ENCODE measurements at regions not wholly inside any gene's neighbourhood (a gene's known extent, or its start where the extent isn't known, plus 50 kb on each side); places are given as distances from the start of the nearest gene placed in this dataset.

DNA sequence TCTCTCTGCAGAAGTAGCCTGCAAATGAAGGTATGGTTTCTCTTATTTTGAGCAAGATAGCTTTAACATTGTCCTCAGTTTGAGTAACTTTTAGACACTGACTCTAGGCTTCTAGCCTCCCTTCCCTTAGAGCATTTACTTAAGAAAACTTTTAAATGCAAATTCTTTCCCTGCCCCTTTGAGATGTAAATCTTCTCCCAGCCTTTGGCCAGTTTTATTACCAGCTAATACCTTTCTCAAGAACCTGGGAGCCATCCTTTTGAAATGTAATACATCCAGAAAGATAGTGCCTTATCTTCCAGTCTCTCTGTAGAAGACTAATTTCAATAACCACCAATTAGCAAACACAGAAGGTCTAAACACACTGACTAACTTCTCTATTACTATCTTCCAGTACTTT lies 688.9 kb upstream of the CDH9 start:
- no peak overlapping the region for H3K4me3 ChIP-seq
- H3K27ac ChIP-seq: no peak overlapping the region
- no peaks in the 10 kb centered on the region for H3K4me1 ChIP-seq (ENCODE audit: low read depth)
- TF ChIP-seq, protein P1, sequence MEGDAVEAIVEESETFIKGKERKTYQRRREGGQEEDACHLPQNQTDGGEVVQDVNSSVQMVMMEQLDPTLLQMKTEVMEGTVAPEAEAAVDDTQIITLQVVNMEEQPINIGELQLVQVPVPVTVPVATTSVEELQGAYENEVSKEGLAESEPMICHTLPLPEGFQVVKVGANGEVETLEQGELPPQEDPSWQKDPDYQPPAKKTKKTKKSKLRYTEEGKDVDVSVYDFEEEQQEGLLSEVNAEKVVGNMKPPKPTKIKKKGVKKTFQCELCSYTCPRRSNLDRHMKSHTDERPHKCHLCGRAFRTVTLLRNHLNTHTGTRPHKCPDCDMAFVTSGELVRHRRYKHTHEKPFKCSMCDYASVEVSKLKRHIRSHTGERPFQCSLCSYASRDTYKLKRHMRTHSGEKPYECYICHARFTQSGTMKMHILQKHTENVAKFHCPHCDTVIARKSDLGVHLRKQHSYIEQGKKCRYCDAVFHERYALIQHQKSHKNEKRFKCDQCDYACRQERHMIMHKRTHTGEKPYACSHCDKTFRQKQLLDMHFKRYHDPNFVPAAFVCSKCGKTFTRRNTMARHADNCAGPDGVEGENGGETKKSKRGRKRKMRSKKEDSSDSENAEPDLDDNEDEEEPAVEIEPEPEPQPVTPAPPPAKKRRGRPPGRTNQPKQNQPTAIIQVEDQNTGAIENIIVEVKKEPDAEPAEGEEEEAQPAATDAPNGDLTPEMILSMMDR (IDR thresholded peaks at IDR 0.05; ENCODE audit: low read depth, low read length): no peak
- H3K9me3 ChIP-seq (ENCODE audit: low read depth): no peaks in the 10 kb centered on the region
- no peak for DNase-seq (ENCODE audit: low read depth in 1 of 2, low spot score in 1 of 2)
- H3K27me3 ChIP-seq: no peaks in the 10 kb centered on the region
- H3K36me3 ChIP-seq: no peaks in the 10 kb centered on the region

DNA sequence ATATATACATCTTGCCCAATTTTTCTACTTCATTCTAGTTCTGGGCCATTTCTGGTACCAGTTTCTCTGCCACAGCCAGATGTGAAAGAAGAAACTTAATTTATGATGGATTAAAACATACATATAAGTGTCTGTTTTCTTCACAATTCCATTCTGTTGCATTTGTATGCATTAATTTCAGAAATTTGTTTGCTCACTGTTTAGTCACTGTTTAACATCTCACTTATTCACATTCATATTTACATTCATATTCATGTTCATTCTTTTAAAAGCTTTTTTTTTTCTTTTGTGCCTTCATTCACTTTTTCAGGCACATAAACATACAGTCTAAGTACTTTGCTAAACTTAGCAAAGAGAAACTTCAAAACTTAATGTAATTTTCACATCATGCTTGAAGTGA lies 684.0 kb upstream of the CDH9 start:
- no peaks in the 10 kb centered on the region for H3K36me3 ChIP-seq
- TF ChIP-seq, protein P1 (IDR thresholded peaks at IDR 0.05; ENCODE audit: low read depth, low read length): no peak
- no peaks in the 10 kb centered on the region for H3K27me3 ChIP-seq
- H3K4me1 ChIP-seq (ENCODE audit: low read depth): no peaks in the 10 kb centered on the region
- no peak overlapping the region for H3K27ac ChIP-seq
- no peak overlapping the region for H3K4me3 ChIP-seq
- no peak for DNase-seq (ENCODE audit: low read depth in 1 of 2, low spot score in 1 of 2)
- H3K9me3 ChIP-seq (ENCODE audit: low read depth): no peaks in the 10 kb centered on the region

DNA sequence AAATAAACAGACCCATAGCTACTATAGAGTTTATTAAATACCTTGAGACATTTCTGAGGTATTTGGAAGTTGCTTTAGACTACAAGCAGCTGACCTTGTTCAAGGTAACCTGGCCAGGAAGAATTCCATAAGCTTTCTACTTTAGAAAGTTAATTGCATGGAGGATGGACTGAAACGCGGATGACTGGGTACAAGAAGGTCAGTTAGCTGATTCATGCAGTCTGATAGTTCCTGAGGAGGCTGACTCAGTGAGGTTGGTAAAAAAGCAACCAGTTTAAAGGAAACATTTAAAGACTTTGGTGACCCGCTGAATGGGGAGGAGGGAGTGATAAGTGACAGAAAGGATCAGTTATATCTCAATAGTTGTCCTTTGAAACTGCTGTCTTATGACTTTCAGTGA lies 670.1 kb upstream of the CDH9 start:
- DNase-seq (ENCODE audit: low read depth in 1 of 2, low spot score in 1 of 2): peak in 1 of 2 donors; percentile 11
- Histone ChIP-seq H3K27ac (no peak overlapping the region), H3K9me3 (ENCODE audit: low read depth) (no peaks in the 10 kb centered on the region), H3K36me3 (no peaks in the 10 kb centered on the region), H3K4me3 (no peak overlapping the region), H3K4me1 (ENCODE audit: low read depth) (no peaks in the 10 kb centered on the region), H3K27me3 (no peaks in the 10 kb centered on the region)
- TF ChIP-seq, protein P1 (IDR thresholded peaks at IDR 0.05; ENCODE audit: low read depth, low read length): no peak

DNA sequence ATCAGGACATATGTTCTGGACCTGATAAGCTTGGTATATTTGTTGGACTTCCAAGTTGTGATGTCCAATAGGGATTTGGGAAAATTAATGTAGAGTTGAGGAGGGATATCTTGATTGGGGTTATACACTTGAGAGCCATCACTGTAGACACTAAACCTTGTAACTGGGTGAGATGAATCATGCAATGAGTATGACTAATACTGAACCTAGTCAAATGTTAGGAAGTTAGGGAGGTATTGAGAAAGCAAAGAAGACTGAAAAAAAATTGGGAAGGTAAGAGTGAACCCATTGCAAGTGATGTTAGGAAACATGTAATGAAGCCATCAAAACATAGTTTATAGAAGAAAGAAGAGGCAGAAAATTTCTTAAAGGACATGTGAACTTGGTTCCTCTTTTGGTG lies 668.4 kb upstream of the CDH9 start:
- peaks cover 5% of the 10 kb centered on the region for H3K4me1 ChIP-seq (ENCODE audit: low read depth)
- no peak overlapping the region for H3K4me3 ChIP-seq
- no peak overlapping the region for H3K27ac ChIP-seq
- DNase-seq (ENCODE audit: low read depth in 1 of 2, low spot score in 1 of 2): peak in 1 of 2 donors; percentile 21
- TF ChIP-seq, protein P1 (IDR thresholded peaks at IDR 0.05; ENCODE audit: low read depth, low read length): no peak
- H3K27me3 ChIP-seq: no peaks in the 10 kb centered on the region
- no peaks in the 10 kb centered on the region for H3K9me3 ChIP-seq (ENCODE audit: low read depth)
- H3K36me3 ChIP-seq: no peaks in the 10 kb centered on the region

DNA sequence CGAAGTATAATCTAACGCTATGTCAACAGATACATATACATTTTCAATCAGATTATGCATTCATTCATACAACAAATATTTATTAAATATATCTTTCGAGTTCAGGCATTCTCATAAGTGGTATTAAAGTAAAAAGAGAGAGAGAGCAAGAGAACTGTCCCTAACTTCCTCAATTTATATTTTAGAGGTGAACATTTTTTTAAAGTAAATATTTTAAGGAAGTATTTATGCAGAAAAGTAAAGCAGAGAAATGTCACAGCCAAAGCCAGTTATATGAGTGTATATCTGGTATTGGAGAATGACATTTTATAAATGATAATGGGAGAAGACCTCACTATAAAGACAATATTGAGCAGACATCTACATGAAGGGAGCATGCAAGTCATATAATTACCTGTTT lies 667.3 kb upstream of the CDH9 start:
- H3K4me3 ChIP-seq: no peak overlapping the region

More for the DNA sequence above, 667.3 kb upstream of the CDH9 start:
- TF ChIP-seq, protein P1 (IDR thresholded peaks at IDR 0.05; ENCODE audit: low read depth, low read length): no peak
- Histone ChIP-seq H3K4me1 (ENCODE audit: low read depth) (peaks cover 5% of the 10 kb centered on the region), H3K27ac (no peak overlapping the region), H3K36me3 (no peaks in the 10 kb centered on the region), H3K27me3 (no peaks in the 10 kb centered on the region), H3K9me3 (ENCODE audit: low read depth) (no peaks in the 10 kb centered on the region)
- no peak for DNase-seq (ENCODE audit: low read depth in 1 of 2, low spot score in 1 of 2)

All from cardiac muscle cell (in vitro differentiated cells and primary cell).